SJSA1 (cell line): ENCODE measurements at regions not wholly inside any gene's neighbourhood (a gene's known extent, or its start where the extent isn't known, plus 50 kb on each side); places are given as distances from the start of the nearest gene placed in this dataset.
"Not testable (repeated sequence)": the region's sequence is repeated elsewhere in the genome, so short reads cannot be mapped to it uniquely, and the experiment has no call there.

Source experiments
- DNase-seq, 2 experiments: peaks; one replicate each; pipeline ENCODE4 v3.0.0-alpha.2; 2015 to 2020; ENCODE audit warnings: low spot score in 2 of 2, low read depth in 1 of 2
- H3K27ac ChIP-seq: fragments of 250-450 bp; sonication (Bioruptor Pico); 2 replicates; pipeline ENCODE4 v1.5.1; 2020; ENCODE audit warnings: mild to moderate bottlenecking, moderate library complexity
- H3K27me3 ChIP-seq: fragments of 250-450 bp; sonication (Bioruptor Pico); replicated peaks from 2 replicates; pipeline ENCODE4 v1.5.1; 2020; ENCODE audit warnings: mild to moderate bottlenecking, moderate library complexity
- H3K36me3 ChIP-seq: fragments of 250-450 bp; sonication (Bioruptor Pico); 2 replicates; pipeline ENCODE4 v1.5.1; 2020; ENCODE audit warnings: mild to moderate bottlenecking
- H3K4me1 ChIP-seq: fragments of 250-450 bp; sonication (Bioruptor Pico); replicated peaks from 2 replicates; pipeline ENCODE4 v1.6.1; 2021; ENCODE audit warnings: mild to moderate bottlenecking
- H3K4me3 ChIP-seq: fragments of 250-450 bp; sonication (Bioruptor Pico); 2 replicates; pipeline ENCODE4 v1.5.1; 2020; ENCODE audit warnings: mild to moderate bottlenecking
- H3K9me3 ChIP-seq: fragments of 250-450 bp; sonication (Bioruptor Pico); replicated peaks from 2 replicates; pipeline ENCODE4 v1.5.1; 2020; ENCODE audit warnings: mild to moderate bottlenecking

DNA sequence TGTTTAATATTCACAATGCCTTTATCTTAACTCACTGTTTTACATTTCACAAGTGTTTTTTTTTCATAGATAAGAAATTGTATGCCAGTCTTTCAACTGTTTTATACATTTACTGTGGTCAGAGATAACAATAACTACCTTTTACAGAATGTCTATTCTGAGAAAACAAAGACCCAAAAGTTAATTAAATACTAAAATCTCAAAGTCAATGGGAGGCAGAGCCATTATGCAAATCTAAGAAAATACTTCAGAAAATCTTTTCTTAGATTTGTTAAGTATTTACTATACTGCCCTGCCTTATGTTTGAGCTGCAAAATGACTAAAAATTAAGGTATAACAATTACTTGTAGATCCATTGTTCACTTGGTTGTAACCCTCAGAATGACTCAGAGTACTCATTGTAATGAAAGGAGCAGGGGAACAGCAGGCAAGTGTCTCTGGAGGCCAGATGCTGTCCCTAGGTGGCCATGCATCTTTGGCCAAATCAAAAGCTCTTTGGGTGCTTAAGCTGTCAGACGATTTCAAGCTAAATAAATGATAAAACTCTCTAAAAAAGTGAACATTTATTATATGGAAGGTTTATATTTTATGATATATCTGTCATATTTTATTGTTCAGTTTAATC, 770.1 kb upstream of the PCDH20 start:
- Histone ChIP-seq H3K27me3 (no peaks in the 10 kb centered on the region), H3K9me3 (no peaks in the 10 kb centered on the region), H3K27ac (no peak overlapping the region), H3K4me3 (no peak overlapping the region), H3K36me3 (no peaks in the 10 kb centered on the region), H3K4me1 (no peaks in the 10 kb centered on the region)
- DNase-seq = no peak

DNA sequence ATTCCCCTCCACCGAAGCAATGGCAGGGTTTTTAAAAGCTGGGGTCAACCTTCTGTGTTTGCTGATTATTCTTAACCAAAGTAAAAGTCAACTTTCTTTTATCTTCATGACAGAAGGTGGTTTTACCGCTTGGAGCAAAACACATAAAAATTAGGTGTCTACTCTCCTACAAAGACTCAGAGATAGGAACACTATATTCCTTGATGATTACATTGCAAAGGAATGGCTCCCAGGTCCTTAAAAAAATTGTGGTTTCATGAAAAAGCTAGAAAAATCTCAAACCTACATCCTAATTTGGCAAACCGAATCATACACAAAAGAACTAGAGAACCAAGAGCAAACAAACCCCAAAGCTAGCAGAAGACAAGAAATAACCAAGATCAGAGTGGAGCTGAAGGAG, 760.4 kb upstream of the PCDH20 start:
- H3K27ac ChIP-seq = no peak overlapping the region
- DNase-seq = no peak
- H3K27me3 ChIP-seq = no peaks in the 10 kb centered on the region
- H3K4me3 ChIP-seq = no peak overlapping the region
- H3K4me1 ChIP-seq = no peaks in the 10 kb centered on the region
- no peaks in the 10 kb centered on the region for H3K36me3 ChIP-seq
- no peaks in the 10 kb centered on the region for H3K9me3 ChIP-seq

- no peaks in the 10 kb centered on the region for H3K27me3 ChIP-seq
- DNase-seq = no peak
- no peak overlapping the region for H3K27ac ChIP-seq
- no peaks in the 10 kb centered on the region for H3K4me1 ChIP-seq
- no peaks in the 10 kb centered on the region for H3K36me3 ChIP-seq
- H3K4me3 ChIP-seq = no peak overlapping the region
- no peaks in the 10 kb centered on the region for H3K9me3 ChIP-seq
Observed at GRCh38 chr13:62173958-62174357, 758.3 kb upstream of the PCDH20 start.

DNA sequence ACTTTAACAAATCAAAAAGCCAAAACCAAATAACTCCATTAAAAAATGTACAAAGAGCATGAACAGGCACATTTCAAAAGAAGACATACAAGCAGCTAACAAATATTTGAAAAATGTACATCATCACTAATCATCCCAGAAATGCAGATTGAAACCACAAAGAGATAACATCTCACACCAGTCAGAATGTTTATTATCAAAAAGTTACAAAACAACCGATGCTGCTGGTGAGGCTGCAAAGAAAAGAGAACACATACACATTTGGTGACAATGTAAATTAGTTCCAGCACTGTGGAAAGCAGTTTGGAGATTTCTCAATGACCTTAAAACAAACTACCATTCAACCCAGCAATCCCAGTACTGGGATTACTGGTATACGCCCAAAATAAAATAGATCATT, 756.0 kb upstream of the PCDH20 start:
- no peak overlapping the region for H3K27ac ChIP-seq
- H3K9me3 ChIP-seq = no peaks in the 10 kb centered on the region
- H3K4me3 ChIP-seq = no peak overlapping the region
- no peak for DNase-seq
- H3K4me1 ChIP-seq = no peaks in the 10 kb centered on the region
- no peaks in the 10 kb centered on the region for H3K36me3 ChIP-seq
- no peaks in the 10 kb centered on the region for H3K27me3 ChIP-seq

DNA sequence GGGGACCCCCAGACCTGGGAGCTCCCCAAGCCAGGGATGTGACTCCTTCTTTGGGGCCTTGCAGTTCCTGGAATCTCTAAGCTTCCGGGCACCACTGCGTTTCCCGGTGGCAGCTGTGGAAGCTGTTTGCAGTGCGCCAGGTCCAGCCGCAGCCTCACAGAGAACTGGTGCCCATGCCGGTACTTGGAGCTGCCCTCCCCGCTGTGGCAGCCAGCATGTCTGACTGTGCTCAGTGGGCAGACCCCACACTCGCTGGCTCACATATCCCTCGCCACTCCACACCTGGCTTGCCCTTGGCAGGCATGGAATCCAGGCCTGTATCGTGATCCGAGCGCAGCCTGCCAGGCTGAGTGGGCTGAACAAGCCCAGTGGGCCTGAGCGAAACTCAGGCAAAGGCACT, 753.2 kb upstream of the PCDH20 start:
- Histone ChIP-seq H3K36me3 (no peaks in the 10 kb centered on the region), H3K27ac (no peak overlapping the region), H3K27me3 (no peaks in the 10 kb centered on the region), H3K4me3 (no peak overlapping the region), H3K4me1 (no peaks in the 10 kb centered on the region), H3K9me3 (no peaks in the 10 kb centered on the region)
- no peak for DNase-seq

DNA sequence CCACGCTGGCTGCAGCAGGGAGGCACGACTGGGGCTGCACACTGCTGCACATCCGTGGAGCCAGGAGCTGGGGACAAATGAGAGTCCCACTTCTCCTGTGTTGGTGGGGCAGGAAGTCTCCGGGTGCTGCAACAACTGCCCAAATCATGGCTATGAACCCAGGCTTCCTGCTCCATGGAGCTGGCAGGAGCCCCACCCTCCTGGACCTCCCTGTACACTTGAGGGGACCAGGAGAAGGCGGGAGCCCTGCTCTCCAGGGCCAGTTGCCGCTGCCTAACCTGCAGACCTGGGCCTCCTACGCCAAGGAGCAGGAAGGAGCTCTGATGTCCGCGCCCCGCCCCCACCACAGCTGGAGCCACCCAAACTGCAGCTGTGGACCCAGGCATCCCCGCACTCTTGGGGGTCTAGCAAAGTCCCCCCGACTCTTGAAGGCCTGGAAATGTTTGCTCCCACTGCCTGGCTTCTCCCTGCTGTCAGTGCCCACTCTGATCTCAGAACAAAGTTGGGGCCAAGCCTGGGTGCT, 752.1 kb upstream of the PCDH20 start:
- no peak for DNase-seq
- Histone ChIP-seq H3K36me3 (no peaks in the 10 kb centered on the region), H3K27me3 (no peaks in the 10 kb centered on the region)

GRCh38 chr13:62162860-62163259, 747.2 kb upstream of the PCDH20 start:
- no peaks in the 10 kb centered on the region for H3K27me3 ChIP-seq
- no peak for DNase-seq
- H3K36me3 ChIP-seq = no peaks in the 10 kb centered on the region
- no peak overlapping the region for H3K27ac ChIP-seq
- H3K4me3 ChIP-seq = no peak overlapping the region
- no peaks in the 10 kb centered on the region for H3K9me3 ChIP-seq
- no peaks in the 10 kb centered on the region for H3K4me1 ChIP-seq

More for the DNA sequence above, 752.1 kb upstream of the PCDH20 start:
- Histone ChIP-seq H3K9me3 (no peaks in the 10 kb centered on the region), H3K27ac (no peak overlapping the region), H3K4me3 (no peak overlapping the region), H3K4me1 (no peaks in the 10 kb centered on the region)

DNA sequence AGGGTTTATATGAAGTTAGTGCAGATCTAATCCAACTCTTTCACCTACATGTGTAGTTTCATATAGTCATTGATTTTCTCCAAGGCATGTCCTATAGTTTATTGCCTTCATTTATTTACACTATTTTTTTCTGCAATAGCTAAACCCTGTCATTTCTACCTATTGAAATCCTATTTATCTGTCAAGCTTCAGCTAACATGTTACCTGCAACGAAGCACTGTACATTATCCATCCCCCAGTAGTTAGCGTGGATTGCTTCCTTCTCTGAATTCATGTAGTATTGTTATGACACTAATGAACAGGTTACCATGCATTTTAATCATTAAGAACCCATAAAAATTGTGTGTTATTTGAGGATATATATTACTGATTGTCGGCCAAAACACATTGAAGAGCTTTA, 742.9 kb upstream of the PCDH20 start:
- DNase-seq = no peak
- no peak overlapping the region for H3K4me3 ChIP-seq
- H3K36me3 ChIP-seq = no peaks in the 10 kb centered on the region
- H3K27me3 ChIP-seq = no peaks in the 10 kb centered on the region
- no peaks in the 10 kb centered on the region for H3K9me3 ChIP-seq
- no peaks in the 10 kb centered on the region for H3K4me1 ChIP-seq
- no peak overlapping the region for H3K27ac ChIP-seq

GRCh38 chr13:62151724-62152123, 736.1 kb upstream of the PCDH20 start:
- H3K36me3 ChIP-seq, H3K27ac ChIP-seq, H3K27me3 ChIP-seq, H3K4me3 ChIP-seq, DNase-seq, H3K9me3 ChIP-seq, H3K4me1 ChIP-seq: not testable (repeated sequence)

GRCh38 chr13:62142048-62142447, 726.4 kb upstream of the PCDH20 start:
- no peaks in the 10 kb centered on the region for H3K4me1 ChIP-seq
- no peak overlapping the region for H3K4me3 ChIP-seq
- no peak for DNase-seq
- H3K9me3 ChIP-seq = no peaks in the 10 kb centered on the region
- H3K27ac ChIP-seq = no peak overlapping the region
- no peaks in the 10 kb centered on the region for H3K36me3 ChIP-seq
- H3K27me3 ChIP-seq = no peaks in the 10 kb centered on the region

DNA sequence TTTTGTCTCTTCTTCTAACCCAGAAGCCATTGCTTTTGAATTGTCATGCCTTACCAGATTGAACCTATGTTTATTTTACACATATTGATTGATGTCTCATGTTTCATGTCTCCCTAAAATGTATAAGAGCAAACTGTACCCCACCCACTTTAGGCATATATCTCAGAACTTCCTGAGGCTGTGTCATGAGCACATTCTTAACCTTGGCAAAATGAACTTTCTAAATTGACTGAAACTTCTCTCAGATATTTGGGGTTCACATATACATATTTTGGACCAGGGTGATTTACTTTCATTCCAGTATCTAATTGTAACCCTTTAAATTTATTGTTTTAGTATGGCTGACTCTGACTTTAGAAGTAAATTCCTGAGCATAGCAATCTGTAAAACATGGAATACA, 723.9 kb upstream of the PCDH20 start:
- Histone ChIP-seq H3K9me3 (no peaks in the 10 kb centered on the region), H3K27ac (no peak overlapping the region), H3K36me3 (no peaks in the 10 kb centered on the region), H3K4me1 (no peaks in the 10 kb centered on the region), H3K27me3 (no peaks in the 10 kb centered on the region), H3K4me3 (no peak overlapping the region)
- DNase-seq = no peak

DNA sequence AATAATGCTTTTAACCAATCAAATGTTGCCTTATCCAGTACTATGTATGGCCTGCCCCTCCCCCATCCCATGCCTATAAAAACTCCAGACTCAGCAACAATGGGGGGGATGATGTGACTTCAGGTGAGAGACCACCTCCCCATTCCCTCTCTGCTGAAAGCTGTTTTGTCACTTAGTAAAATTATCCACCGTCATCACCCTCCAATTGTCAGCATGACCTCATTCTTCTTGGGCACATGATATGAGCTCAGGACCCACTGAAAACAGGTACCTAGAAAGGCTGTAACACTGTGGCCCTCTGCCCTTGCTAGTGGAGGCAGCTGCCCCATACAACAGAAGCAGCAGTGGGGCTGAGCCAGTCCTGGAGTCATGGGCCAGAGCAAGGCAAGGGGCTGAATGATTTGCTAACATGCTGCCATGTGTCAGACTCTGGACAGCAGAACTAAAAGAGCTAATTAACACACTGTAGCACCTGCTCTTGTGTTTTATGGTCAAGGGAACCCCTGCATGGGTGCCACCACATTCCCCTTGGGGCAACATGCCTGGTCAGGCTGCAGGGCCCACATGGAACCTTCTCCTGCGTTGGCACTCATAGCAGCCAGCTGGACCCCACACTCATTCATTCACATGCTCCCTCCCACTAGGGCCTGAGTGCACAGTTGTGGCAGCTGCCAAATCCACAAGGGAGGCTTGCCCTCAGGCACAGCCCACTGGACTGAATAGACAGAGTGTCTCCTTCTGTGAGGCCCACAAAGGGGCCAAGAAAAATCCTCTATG, 722.2 kb upstream of the PCDH20 start:
- no peaks in the 10 kb centered on the region for H3K9me3 ChIP-seq

DNA sequence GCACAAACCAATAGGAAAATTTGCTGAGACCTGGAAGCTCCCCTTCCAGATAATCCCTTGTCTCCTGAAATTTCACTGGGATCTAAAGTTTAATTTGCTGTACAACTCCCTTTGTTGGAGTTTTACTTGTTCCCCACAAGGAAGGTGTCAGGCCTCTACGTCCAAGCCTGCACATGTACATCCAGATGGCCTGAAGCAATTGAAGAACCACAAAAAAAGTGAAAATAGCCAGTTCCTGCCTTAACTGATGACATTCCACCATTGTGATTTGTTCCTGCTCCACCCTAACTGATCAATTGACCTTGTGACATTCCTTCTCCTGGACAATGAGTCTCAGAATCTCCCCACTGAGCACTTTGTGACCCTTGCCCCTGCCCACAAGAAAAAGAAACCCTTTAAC, 716.0 kb upstream of the PCDH20 start:
- DNase-seq = no peak
- Histone ChIP-seq H3K27me3 (no peaks in the 10 kb centered on the region), H3K27ac (no peak overlapping the region), H3K4me1 (no peaks in the 10 kb centered on the region), H3K9me3 (no peaks in the 10 kb centered on the region), H3K4me3 (no peak overlapping the region), H3K36me3 (no peaks in the 10 kb centered on the region)

More for the DNA sequence above, 722.2 kb upstream of the PCDH20 start:
- Histone ChIP-seq H3K4me3 (no peak overlapping the region), H3K36me3 (no peaks in the 10 kb centered on the region), H3K27ac (no peak overlapping the region), H3K4me1 (no peaks in the 10 kb centered on the region), H3K27me3 (no peaks in the 10 kb centered on the region)
- no peak for DNase-seq

DNA sequence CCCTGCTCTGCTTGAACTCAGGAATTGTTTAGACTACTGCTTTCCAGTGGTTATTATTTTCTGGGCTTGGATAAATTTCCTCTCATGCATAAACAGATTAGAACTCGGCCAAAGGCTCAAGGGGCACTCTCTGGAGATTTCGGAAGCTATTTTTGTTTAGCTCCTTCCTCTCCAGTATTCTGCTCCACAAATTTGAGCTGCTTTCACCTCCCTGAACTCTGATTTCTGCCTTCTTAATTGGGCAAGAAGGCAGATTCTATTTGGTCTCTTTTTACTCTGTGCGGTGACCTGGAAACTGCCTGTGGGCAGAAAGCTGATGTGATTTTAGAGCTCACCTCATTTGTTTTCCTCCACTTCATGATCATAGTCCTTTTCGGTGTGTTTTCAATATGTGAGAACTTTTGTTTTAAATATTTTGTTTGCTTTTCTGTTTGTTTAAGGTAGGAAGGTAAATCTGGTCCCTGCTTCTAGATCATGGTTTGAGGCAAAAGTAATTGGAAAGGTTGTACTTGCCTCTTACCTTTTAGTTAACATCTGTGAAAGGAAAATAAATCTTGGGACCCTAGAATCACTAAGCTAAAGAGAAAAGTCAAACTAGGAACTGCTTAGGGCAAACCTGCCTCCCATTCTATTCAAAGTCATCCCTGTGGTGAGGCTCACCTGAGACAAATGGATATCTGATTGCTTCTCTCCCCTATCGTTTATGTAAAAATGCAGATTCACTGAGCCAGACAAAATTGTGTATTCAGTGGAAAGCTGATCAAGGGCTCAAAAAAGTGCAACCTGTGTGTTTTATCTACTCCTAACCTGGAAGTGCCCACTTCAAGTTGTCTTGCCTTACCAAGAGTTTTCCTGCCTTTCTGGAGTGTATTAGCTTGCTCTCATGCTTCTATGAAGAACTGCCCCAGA, 714.7 kb upstream of the PCDH20 start:
- DNase-seq = no peak
- Histone ChIP-seq H3K4me1 (no peaks in the 10 kb centered on the region), H3K27me3 (no peaks in the 10 kb centered on the region), H3K9me3 (no peaks in the 10 kb centered on the region), H3K36me3 (no peaks in the 10 kb centered on the region), H3K27ac (no peak overlapping the region), H3K4me3 (no peak overlapping the region)
